SK-N-SH (cell line): ENCODE measurements at regions not wholly inside any gene's neighbourhood (a gene's known extent, or its start where the extent isn't known, plus 50 kb on each side); places are given as distances from the start of the nearest gene placed in this dataset.

Source experiments
- CTCF ChIA-PET: fragments of 300-600, 350-600 bp; formaldehyde crosslinking; extraction: SDS; loops from one replicate; lab custom pipeline; 2021; lab: Yijun Ruan, JAX
- POLR2A ChIA-PET: fragments of 350-600 bp; sonication (Branson Sonifier 250); formaldehyde crosslinking; extraction: SDS; loops from one replicate; lab custom pipeline; 2020; ENCODE audit warnings: antibody characterized with exemption, inconsistent platforms; lab: Yijun Ruan, JAX
- DNase-seq: peaks from one replicate; pipeline ENCODE4 v3.0.0; 2012
- H2AFZ ChIP-seq: fragments of 200-600 bp; sonication (generic); 2 replicates; pipeline ENCODE4 v1.8.1; 2016; ENCODE audit warnings: antibody characterized with exemption, mild to moderate bottlenecking, low read depth
- H3F3A ChIP-seq: fragments of 200-600 bp; sonication (generic); replicated peaks from 2 replicates; pipeline ENCODE3; 2016; ENCODE audit warnings: antibody characterized with exemption, mild to moderate bottlenecking; ENCODE audit not compliant: insufficient read depth
- H3K27ac ChIP-seq, 2 experiments: fragments of 200-500 bp in 1 of 2; fragments of 200-600 bp in 1 of 2; sonication (Bioruptor generic) in 1 of 2; sonication (generic), shearing (Covaris generic) in 1 of 2; 2 replicates each; pipeline versions ENCODE4 v1.5.1 to v1.6.1; 2014 to 2016; ENCODE audit warnings: low read depth in 2 of 2, inconsistent platforms in 1 of 2, low read length in 1 of 2, mild to moderate bottlenecking in 1 of 2, mixed read lengths in 1 of 2
- H3K27me3 ChIP-seq: fragments of 200-600 bp; sonication (generic), shearing (Covaris generic); 2 replicates; pipeline ENCODE4 v1.6.1; 2016; ENCODE audit warnings: mixed run types; ENCODE audit not compliant: insufficient read depth
- H3K36me3 ChIP-seq, 2 experiments: fragments of 200-500 bp in 1 of 2; fragments of 200-600 bp in 1 of 2; sonication (Bioruptor generic) in 1 of 2; sonication (generic) in 1 of 2; replicated peaks in 1 of 2; 2 replicates each; pipeline versions ENCODE3 to v1.5.1; 2014 to 2016; ENCODE audit warnings: low read length in 1 of 2, mild to moderate bottlenecking in 1 of 2; ENCODE audit not compliant: insufficient read depth in 2 of 2, control insufficient read depth in 1 of 2
- H3K4me1 ChIP-seq, 2 experiments: fragments of 200-500 bp in 1 of 2; fragments of 200-600 bp in 1 of 2; sonication (Bioruptor generic) in 1 of 2; sonication (generic), shearing (Covaris generic) in 1 of 2; 2 replicates each; pipeline versions ENCODE4 v1.5.1 to v1.6.1; 2014 to 2016; ENCODE audit warnings: low read depth in 1 of 2, low read length in 1 of 2, mixed run types in 1 of 2; ENCODE audit not compliant: insufficient read depth in 2 of 2, control insufficient read depth in 1 of 2
- H3K4me2 ChIP-seq: fragments of 200-600 bp; sonication (generic), shearing (Covaris generic); 2 replicates; pipeline ENCODE4 v1.6.1; 2017; ENCODE audit warnings: mixed run types
- H3K4me3 ChIP-seq, 2 experiments: fragments of 200-500 bp in 1 of 2; fragments of 200-600 bp in 1 of 2; sonication (Bioruptor generic) in 1 of 2; sonication (generic), shearing (Covaris generic) in 1 of 2; 2 replicates each; pipeline versions ENCODE4 v1.5.1 to v1.8.1; 2014 to 2016; ENCODE audit warnings: low read depth in 2 of 2, inconsistent platforms in 1 of 2, low read length in 1 of 2, mild to moderate bottlenecking in 1 of 2, mixed read lengths in 1 of 2, moderate library complexity in 1 of 2
- H3K79me2 ChIP-seq: fragments of 200-600 bp; sonication (generic); 2 replicates; pipeline ENCODE4 v1.8.1; 2017; ENCODE audit warnings: mild to moderate bottlenecking; ENCODE audit not compliant: insufficient read depth
- H3K9ac ChIP-seq: fragments of 200-600 bp; sonication (generic); 2 replicates; pipeline ENCODE4 v1.6.1; 2017; ENCODE audit warnings: mixed run types
- H3K9me2 ChIP-seq: fragments of 200-600 bp; sonication (generic); 2 replicates; pipeline ENCODE4 v1.6.1; 2017; ENCODE audit warnings: mixed run types
- H3K9me3 ChIP-seq: fragments of 200-600 bp; sonication (generic); 2 replicates; pipeline ENCODE4 v1.6.1; 2017; ENCODE audit warnings: mixed run types, mild to moderate bottlenecking, moderate library complexity
- H4K20me1 ChIP-seq: fragments of 200-600 bp; sonication (generic); 2 replicates; pipeline ENCODE4 v1.6.1; 2017; ENCODE audit warnings: mild to moderate bottlenecking, mixed run types; ENCODE audit not compliant: insufficient read depth
- EP300 ChIP-seq, 2 experiments: IDR thresholded peaks; 2 replicates each; pipeline versions ENCODE4 v1.4.0 to v1.6.1; 2012; ENCODE audit warnings: borderline replicate concordance in 1 of 2, low read depth in 1 of 2, low read length in 1 of 2
- EZH2phosphoT487 ChIP-seq: fragments of 200-600 bp; sonication (generic); IDR thresholded peaks from 2 replicates; pipeline ENCODE4 v1.6.1; 2017; ENCODE audit warnings: low read depth, mixed run types, mild to moderate bottlenecking, antibody characterized with exemption, moderate library complexity, borderline replicate concordance
- FOSL2 ChIP-seq: IDR thresholded peaks from 2 replicates; pipeline ENCODE4 v1.4.0; 2012; ENCODE audit warnings: low read depth, mild to moderate bottlenecking, moderate library complexity, borderline replicate concordance
- JUND ChIP-seq: IDR thresholded peaks from 2 replicates; pipeline ENCODE4 v1.4.0; 2012
- NFIC ChIP-seq: IDR thresholded peaks from 2 replicates; pipeline ENCODE4 v1.4.0; 2012; ENCODE audit warnings: borderline replicate concordance
- NRF1 ChIP-seq: IDR thresholded peaks from 2 replicates; pipeline ENCODE4 v1.6.1; 2012; ENCODE audit warnings: low read depth, mild to moderate bottlenecking, low read length
- PBX3 ChIP-seq: IDR thresholded peaks from 2 replicates; pipeline ENCODE4; 2012
- POLR2AphosphoS5 ChIP-seq: IDR thresholded peaks from 2 replicates; pipeline ENCODE4 v1.6.1; 2012; ENCODE audit warnings: low read depth, low read length
- REST ChIP-seq: IDR thresholded peaks from 2 replicates; pipeline ENCODE4 v1.6.1; 2012; ENCODE audit warnings: mild to moderate bottlenecking, low read depth, low read length, moderate library complexity
- TAF1 ChIP-seq: IDR thresholded peaks from 2 replicates; pipeline ENCODE4 v1.6.1; 2012; ENCODE audit warnings: low read depth, mild to moderate bottlenecking, low read length, moderate library complexity, borderline replicate concordance
- TCF12 ChIP-seq: IDR thresholded peaks from 2 replicates; pipeline ENCODE4 v1.4.0; 2012
- USF2 ChIP-seq: fragments of 150-350 bp; IDR thresholded peaks from 2 replicates; pipeline ENCODE4 v1.6.1; 2017; ENCODE audit warnings: antibody characterized with exemption, low read length, low read depth, borderline replicate concordance
- YY1 ChIP-seq: IDR thresholded peaks from 2 replicates; pipeline ENCODE4 v1.4.0; 2012; ENCODE audit warnings: low read depth, mild to moderate bottlenecking
- ZBTB33 ChIP-seq: IDR thresholded peaks from 2 replicates; pipeline ENCODE4 v1.4.0; 2012; ENCODE audit warnings: low read depth, borderline replicate concordance
- WGBS: methylation state at CpG from one replicate; pipeline ENCODE4 v1.1.6; 2017; ENCODE audit warnings: low lambda C conversion rate; 5-methylcytosine and 5-hydroxymethylcytosine counted together

DNA sequence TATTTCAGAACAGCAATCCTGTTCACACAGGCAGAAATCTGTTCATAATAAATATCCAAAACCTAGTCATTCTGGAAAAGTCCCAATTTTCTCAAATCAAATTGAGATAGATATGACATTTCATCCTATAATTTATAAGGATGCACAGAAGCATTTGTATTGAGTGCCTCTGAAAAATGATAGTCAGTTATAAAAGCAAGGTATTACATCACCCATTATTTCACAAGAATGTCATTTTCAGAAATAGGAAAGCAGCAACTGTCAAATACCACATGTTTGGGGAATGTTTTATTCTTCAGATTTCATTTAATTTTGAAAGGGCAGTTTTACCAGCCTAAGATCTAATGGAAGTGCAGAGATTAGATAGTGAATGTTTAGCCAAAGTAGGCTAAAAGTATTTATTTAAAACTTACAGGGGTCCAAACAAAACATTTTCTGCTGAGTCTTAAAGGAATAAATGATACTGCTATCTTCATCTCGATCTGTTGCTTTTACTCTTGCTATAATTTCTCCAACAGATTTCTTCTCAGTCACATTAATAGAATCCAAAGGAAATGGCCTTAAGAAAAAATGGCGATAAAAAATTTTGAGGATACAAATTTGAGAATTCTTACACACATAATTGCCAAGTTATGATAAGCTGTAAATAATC is 185.8 kb downstream of the HGF start (continued):
- TF ChIP-seq EZH2phosphoT487: no peak
- TF ChIP-seq TCF12: peak; percentile 89
- no peak for TF ChIP-seq USF2
- TF ChIP-seq YY1: no peak
- TF ChIP-seq POLR2AphosphoS5: 0 out of 2 replicates have a peak, but pooled peaks have one; percentile 19
- no peak for TF ChIP-seq NRF1
- TF ChIP-seq REST: no peak
- TF ChIP-seq, all 33 proteins: peak for 13

DNA sequence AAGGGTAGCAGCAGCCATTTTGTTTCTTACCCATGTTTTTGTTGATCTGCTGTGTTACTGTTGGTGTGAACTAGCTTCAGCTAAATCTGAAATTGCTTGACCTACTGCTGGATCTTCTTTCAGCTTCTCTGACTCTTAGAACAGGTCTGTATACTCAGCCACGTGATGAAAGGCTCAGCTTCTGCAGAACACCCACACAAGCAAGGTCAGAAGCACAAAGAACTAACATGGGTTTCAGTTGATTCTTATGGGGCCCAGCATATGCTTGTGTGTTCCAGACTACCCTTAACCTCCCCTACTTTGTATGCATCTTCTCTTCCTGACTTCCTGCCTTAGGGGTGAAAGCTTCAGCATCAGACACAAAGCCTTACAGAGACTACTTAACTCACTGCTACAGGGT is 186.8 kb downstream of the HGF start:
- WGBS: 92% methylated on average over 1 of the region's 1 CpG
- Histone ChIP-seq H3K4me1 (peaks cover 0 to 2% of the 10 kb centered on the region in 2 experiments; a peak in 2 of 4 replicates), H3K27ac (peak overlapping the region in 1 of 2 experiments; percentile 53; a peak in 1 of 4 replicates), H3F3A (peaks cover 3% of the 10 kb centered on the region), H3K79me2 (no peaks in the 10 kb centered on the region), H3K9me3 (no peaks in the 10 kb centered on the region), H3K36me3 (no peaks in the 10 kb centered on the region), H3K27me3 (no peaks in the 10 kb centered on the region), H3K4me3 (no peak overlapping the region), H3K9ac (no peak overlapping the region), H3K9me2 (no peaks in the 10 kb centered on the region), H3K4me2 (no peak overlapping the region), H4K20me1 (no peaks in the 10 kb centered on the region), H2AFZ (no peak overlapping the region)
- CTCF ChIA-PET: interaction anchor here (2.5 kb wide), 1 partner anchor 11 kb away, joined by 11 read pairs; no protein-coding TSS in a partner anchor
- POLR2A ChIA-PET: interaction anchor here (0.6 kb wide), 1 partner anchor 13 kb away, joined by 3 read pairs; no protein-coding TSS in a partner anchor
- TF ChIP-seq NFIC: no peak
- TF ChIP-seq FOSL2: no peak
- TF ChIP-seq YY1: no peak
- no peak for TF ChIP-seq NRF1
- TF ChIP-seq ZBTB33: no peak
- no peak for TF ChIP-seq TAF1
- no peak for TF ChIP-seq TCF12
- TF ChIP-seq JUND: no peak
- no peak for TF ChIP-seq EP300 (IDR thresholded peaks at IDR 0.05; ENCODE audit: borderline replicate concordance in 1 of 2, low read depth in 1 of 2, low read length in 1 of 2)
- no peak for TF ChIP-seq PBX3
- no peak for DNase-seq
